ENCODE measurements at regions not wholly inside any gene's neighbourhood (a gene's known extent, or its start where the extent isn't known, plus 50 kb on each side); places are given as distances from the start of the nearest gene placed in this dataset.

DNA sequence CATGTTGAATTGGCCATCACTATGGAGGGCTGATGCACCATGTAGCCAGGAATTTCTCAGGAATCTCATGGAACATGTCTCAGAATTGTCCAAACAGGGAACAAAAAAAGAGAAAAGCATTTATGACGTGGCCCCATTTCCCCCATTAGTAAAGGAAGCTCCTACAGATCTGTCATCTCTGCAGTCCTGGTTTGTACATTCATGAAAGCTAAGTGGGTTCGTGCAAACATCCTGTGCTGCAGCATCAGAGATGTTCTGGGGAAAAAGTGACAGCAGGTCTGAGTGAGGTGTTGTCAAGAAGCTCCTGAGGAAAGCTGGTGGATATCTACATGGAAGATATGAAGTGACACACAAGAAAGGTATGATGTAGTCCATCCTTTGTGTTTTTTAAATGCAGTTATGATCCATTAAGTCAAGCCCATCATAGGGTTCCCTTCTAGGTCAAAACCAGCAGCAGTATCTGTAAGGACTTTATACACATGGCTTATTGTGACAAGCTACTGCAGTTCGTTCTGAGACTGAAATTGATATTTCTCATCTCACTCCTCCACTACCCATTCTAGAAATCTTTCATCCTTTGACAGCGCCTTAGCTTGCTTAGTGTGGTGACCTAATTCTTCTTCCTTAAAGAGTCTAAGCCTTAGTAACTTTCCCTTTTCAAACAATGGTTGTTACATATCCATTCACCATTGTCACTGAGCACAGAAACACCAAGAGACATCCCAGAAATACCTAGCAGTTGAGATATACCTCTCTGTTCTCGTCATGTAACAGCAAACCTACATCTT lies 200.0 kb upstream of the TCF21 start:
- DNase-seq (ENCODE audit: low read depth, low spot score): no peak
- no peaks in the 10 kb centered on the region for H3K36me3 ChIP-seq (ENCODE audit: control insufficient read depth, insufficient read depth, low read length)
- H3K9me3 ChIP-seq (ENCODE audit: control insufficient read depth, insufficient read depth, low read length): no peaks in the 10 kb centered on the region
- no peak overlapping the region for H3K4me3 ChIP-seq (ENCODE audit: low read length)
- no peaks in the 10 kb centered on the region for H3K4me1 ChIP-seq (ENCODE audit: control insufficient read depth, insufficient read depth, low read length)
- no peaks in the 10 kb centered on the region for H3K27me3 ChIP-seq (ENCODE audit: control insufficient read depth, insufficient read depth, low read length)
- no CpG with 5 or more reads among the region's 5 CpGs for WGBS (ENCODE audit: insufficient coverage, insufficient read length)
- H3K27ac ChIP-seq (ENCODE audit: low read length): no peak overlapping the region

DNA sequence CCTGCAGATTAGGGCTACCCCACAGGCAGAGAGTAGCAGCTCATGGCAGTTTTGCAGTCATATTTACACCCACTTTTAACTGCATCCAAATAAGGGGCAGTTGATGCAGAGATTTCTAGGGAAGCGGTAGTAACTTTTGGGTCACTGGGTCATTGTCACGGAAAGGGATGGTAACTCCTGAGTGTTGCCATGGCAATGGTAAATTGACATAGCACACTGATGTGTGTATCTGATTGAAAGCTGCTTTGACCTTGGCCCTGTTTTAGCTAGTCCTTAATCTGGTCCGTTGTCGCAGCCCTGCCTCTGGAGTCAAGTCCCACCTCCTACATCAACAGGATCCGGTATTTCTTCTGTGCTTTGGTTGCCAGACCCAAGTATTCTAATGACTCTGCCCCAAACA lies 199.1 kb upstream of the TCF21 start:
- no CpG with 5 or more reads among the region's 5 CpGs for WGBS (ENCODE audit: insufficient coverage, insufficient read length)
- no peak for DNase-seq (ENCODE audit: low read depth, low spot score)
- Histone ChIP-seq H3K9me3 (ENCODE audit: control insufficient read depth, insufficient read depth, low read length) (no peaks in the 10 kb centered on the region), H3K27me3 (ENCODE audit: control insufficient read depth, insufficient read depth, low read length) (no peaks in the 10 kb centered on the region), H3K4me1 (ENCODE audit: control insufficient read depth, insufficient read depth, low read length) (no peaks in the 10 kb centered on the region), H3K4me3 (ENCODE audit: low read length) (no peak overlapping the region), H3K36me3 (ENCODE audit: control insufficient read depth, insufficient read depth, low read length) (no peaks in the 10 kb centered on the region), H3K27ac (ENCODE audit: low read length) (no peak overlapping the region)

DNA sequence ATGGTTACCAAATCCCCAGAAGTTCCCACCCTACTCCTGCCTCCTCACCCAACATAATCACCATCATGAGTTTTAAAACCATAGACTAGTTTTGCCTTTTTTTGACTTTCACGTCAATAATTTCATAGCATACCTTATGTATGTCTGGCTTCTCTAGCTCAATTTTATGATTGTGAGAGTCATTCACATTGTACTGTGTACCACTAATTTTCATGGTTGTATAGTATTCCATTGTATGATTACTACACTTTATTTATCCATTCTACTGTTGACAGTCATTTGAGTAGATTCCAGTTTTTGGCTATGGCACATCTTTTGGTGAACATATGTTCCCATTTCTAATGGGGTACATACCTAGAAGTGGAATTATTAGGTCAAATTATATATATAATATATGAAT lies 195.3 kb upstream of the TCF21 start:
- no peak overlapping the region for H3K27ac ChIP-seq (ENCODE audit: low read length)
- H3K27me3 ChIP-seq (ENCODE audit: control insufficient read depth, insufficient read depth, low read length): no peaks in the 10 kb centered on the region
- H3K9me3 ChIP-seq (ENCODE audit: control insufficient read depth, insufficient read depth, low read length): no peaks in the 10 kb centered on the region
- WGBS (ENCODE audit: insufficient coverage, insufficient read length): no CpG with 5 or more reads among the region's 1 CpG
- no peak for DNase-seq (ENCODE audit: low read depth, low spot score)
- no peak overlapping the region for H3K4me3 ChIP-seq (ENCODE audit: low read length)
- no peaks in the 10 kb centered on the region for H3K36me3 ChIP-seq (ENCODE audit: control insufficient read depth, insufficient read depth, low read length)
- H3K4me1 ChIP-seq (ENCODE audit: control insufficient read depth, insufficient read depth, low read length): no peaks in the 10 kb centered on the region

DNA sequence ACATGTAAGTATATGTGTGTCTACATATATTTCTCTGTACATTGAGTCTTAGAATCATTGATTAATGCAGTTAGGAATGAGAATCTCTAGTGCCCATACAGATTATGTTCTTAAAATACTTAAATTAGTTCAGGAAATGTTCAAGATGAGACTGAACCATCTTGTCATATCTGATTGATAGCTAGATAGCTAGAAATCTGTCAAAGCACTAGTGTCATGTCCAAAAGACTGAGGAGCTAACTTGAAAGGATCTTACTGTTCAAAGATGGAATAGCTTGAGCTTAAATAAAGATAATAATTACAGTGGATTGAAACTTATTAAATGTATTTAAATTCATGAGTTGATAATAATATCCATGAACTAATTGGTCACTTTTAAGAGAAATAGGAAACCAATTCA lies 191.7 kb upstream of the TCF21 start:
- no peak overlapping the region for H3K4me3 ChIP-seq (ENCODE audit: low read length)
- H3K4me1 ChIP-seq (ENCODE audit: control insufficient read depth, insufficient read depth, low read length): no peaks in the 10 kb centered on the region
- H3K36me3 ChIP-seq (ENCODE audit: control insufficient read depth, insufficient read depth, low read length): no peaks in the 10 kb centered on the region
- no peaks in the 10 kb centered on the region for H3K27me3 ChIP-seq (ENCODE audit: control insufficient read depth, insufficient read depth, low read length)
- no peak overlapping the region for H3K27ac ChIP-seq (ENCODE audit: low read length)
- DNase-seq (ENCODE audit: low read depth, low spot score): no peak
- H3K9me3 ChIP-seq (ENCODE audit: control insufficient read depth, insufficient read depth, low read length): no peaks in the 10 kb centered on the region

DNA sequence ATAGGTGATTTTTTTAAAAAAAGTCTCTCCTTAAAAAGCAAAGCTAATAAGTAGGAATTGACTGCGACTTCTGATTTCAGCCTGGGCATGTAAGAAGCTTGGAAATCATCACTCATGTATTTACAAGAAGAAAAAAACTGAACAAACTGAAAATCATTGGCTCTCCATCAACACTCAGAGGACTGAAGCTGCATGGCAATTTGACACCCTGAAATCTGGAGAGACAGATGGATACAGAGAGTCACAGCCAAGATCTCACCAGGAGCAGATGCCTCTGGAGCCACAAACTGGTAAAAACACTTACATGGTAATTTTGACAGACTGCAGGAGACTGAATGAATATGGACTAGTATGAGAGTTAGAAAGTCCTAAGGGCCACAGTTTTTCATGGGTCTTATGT lies 191.2 kb upstream of the TCF21 start:
- WGBS (ENCODE audit: insufficient coverage, insufficient read length): no CpG with 5 or more reads among the region's 1 CpG
- DNase-seq (ENCODE audit: low read depth, low spot score): no peak
- no peaks in the 10 kb centered on the region for H3K4me1 ChIP-seq (ENCODE audit: control insufficient read depth, insufficient read depth, low read length)
- H3K9me3 ChIP-seq (ENCODE audit: control insufficient read depth, insufficient read depth, low read length): no peaks in the 10 kb centered on the region
- no peaks in the 10 kb centered on the region for H3K27me3 ChIP-seq (ENCODE audit: control insufficient read depth, insufficient read depth, low read length)
- H3K27ac ChIP-seq (ENCODE audit: low read length): no peak overlapping the region
- no peak overlapping the region for H3K4me3 ChIP-seq (ENCODE audit: low read length)
- H3K36me3 ChIP-seq (ENCODE audit: control insufficient read depth, insufficient read depth, low read length): no peaks in the 10 kb centered on the region

DNA sequence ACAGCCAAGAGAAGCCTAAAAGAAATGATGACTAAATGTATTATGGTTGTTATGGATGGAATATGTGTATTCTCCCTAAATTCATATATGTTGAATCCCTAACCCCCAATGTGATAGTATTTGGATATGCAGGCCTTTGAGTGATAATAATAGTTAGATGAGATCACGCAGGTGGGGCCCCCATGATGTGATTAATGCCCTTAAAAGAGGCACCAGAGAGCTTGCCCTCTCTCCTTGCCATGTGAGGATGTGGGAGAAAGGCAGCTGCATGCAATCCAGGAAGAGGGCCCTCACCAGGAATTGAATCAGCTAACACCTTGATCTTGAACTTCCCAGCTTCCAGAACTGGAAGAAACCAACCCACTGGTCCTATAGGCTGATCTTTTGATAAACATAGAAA lies 190.6 kb upstream of the TCF21 start:
- H3K9me3 ChIP-seq (ENCODE audit: control insufficient read depth, insufficient read depth, low read length): no peaks in the 10 kb centered on the region
- H3K27ac ChIP-seq (ENCODE audit: low read length): no peak overlapping the region
- DNase-seq (ENCODE audit: low read depth, low spot score): no peak
- H3K4me3 ChIP-seq (ENCODE audit: low read length): no peak overlapping the region
- H3K27me3 ChIP-seq (ENCODE audit: control insufficient read depth, insufficient read depth, low read length): no peaks in the 10 kb centered on the region
- no CpG with 5 or more reads among the region's 1 CpG for WGBS (ENCODE audit: insufficient coverage, insufficient read length)
- no peaks in the 10 kb centered on the region for H3K4me1 ChIP-seq (ENCODE audit: control insufficient read depth, insufficient read depth, low read length)
- H3K36me3 ChIP-seq (ENCODE audit: control insufficient read depth, insufficient read depth, low read length): no peaks in the 10 kb centered on the region

DNA sequence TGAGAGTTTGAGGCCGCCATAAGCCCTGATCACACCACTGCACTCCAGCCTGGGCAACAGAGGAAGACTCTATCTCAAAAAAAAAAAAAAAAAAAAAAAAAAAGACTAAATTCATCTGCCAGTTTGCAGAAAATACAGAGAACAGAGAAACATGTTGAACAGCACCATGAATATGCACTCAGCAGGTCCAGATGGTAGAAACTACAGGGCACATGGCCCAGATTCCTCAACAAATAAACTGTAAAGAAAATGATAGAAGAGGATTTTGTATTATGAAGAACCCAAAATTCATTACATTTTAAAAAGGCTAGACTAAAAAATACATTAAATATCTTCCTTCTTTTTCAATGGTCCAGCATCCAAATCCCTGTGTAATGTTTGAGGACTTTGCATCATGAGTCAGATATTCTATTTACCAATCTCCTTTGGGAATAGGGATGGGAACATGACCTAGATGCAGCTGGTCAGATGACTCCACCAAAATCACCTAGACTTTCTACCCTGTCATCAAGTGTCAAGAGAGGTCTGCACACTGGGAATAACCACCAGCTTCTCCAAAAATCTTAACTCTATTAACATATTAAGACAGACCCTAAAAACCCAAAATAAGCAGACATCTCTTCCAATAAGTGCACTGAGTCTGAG lies 189.1 kb upstream of the TCF21 start:
- no peak overlapping the region for H3K27ac ChIP-seq (ENCODE audit: low read length)

DNA sequence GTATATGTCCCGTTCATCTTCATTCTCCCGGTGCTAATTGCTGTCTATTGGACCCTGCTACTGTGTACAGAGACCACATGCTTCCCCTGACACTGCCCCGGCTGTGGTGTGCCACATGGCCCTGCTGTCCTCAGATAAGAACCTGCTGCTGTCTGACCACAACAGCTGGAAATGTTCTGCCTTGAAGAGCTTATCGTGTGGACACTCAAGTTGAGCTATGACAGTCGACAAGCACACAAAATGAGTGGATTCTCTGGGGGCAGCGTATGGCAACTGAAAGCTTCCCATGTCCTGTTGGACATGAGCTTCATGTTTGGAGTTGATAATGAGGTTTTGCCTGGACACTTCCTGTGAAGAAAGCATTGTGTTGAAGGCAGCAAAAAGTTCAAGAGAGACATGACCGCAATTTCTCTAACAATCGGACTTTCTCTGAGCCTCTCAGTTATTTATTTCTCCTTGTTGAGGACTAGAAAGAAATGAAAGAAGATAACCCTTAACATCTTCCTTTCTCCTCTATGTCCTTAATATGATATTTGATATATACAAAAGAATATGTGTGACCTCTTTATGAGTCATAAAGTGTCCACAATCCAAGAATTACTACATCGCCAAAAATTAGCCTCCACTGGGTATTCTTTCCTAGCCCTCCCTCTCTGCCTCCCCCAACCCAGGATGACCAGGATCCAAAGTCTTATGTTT lies 187.1 kb upstream of the TCF21 start:
- no peak overlapping the region for H3K27ac ChIP-seq (ENCODE audit: low read length)
- H3K4me1 ChIP-seq (ENCODE audit: control insufficient read depth, insufficient read depth, low read length): no peaks in the 10 kb centered on the region
- no peak for DNase-seq (ENCODE audit: low read depth, low spot score)
- WGBS (ENCODE audit: insufficient coverage, insufficient read length): no CpG with 5 or more reads among the region's 9 CpGs
- no peaks in the 10 kb centered on the region for H3K9me3 ChIP-seq (ENCODE audit: control insufficient read depth, insufficient read depth, low read length)
- no peaks in the 10 kb centered on the region for H3K36me3 ChIP-seq (ENCODE audit: control insufficient read depth, insufficient read depth, low read length)
- no peak overlapping the region for H3K4me3 ChIP-seq (ENCODE audit: low read length)
- H3K27me3 ChIP-seq (ENCODE audit: control insufficient read depth, insufficient read depth, low read length): no peaks in the 10 kb centered on the region

More for the DNA sequence above, 189.1 kb upstream of the TCF21 start:
- H3K4me3 ChIP-seq (ENCODE audit: low read length): no peak overlapping the region
- no peaks in the 10 kb centered on the region for H3K9me3 ChIP-seq (ENCODE audit: control insufficient read depth, insufficient read depth, low read length)
- no peaks in the 10 kb centered on the region for H3K4me1 ChIP-seq (ENCODE audit: control insufficient read depth, insufficient read depth, low read length)
- DNase-seq (ENCODE audit: low read depth, low spot score): no peak
- no peaks in the 10 kb centered on the region for H3K27me3 ChIP-seq (ENCODE audit: control insufficient read depth, insufficient read depth, low read length)
- WGBS (ENCODE audit: insufficient coverage, insufficient read length): no CpG with 5 or more reads among the region's 1 CpG
- no peaks in the 10 kb centered on the region for H3K36me3 ChIP-seq (ENCODE audit: control insufficient read depth, insufficient read depth, low read length)

DNA sequence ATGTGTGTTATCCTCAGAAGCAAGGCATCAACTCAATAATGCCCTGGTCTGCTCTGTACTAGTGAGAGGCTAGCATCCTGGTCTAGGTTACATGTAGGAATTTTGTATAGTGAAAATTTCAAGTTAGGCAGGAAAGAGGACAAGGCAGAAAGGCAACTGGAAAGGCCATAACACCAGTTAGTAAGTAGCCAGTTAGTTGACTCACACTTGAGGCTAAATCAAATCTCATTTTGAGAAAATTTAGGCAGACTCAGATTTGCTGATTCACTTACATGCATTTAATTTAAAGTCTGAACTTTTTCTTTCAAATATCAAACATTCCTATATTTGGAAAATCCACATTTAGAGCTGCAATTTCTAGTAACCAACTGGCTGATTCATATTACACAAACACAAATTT lies 184.5 kb upstream of the TCF21 start:
- Histone ChIP-seq H3K27me3 (ENCODE audit: control insufficient read depth, insufficient read depth, low read length) (no peaks in the 10 kb centered on the region), H3K9me3 (ENCODE audit: control insufficient read depth, insufficient read depth, low read length) (no peaks in the 10 kb centered on the region), H3K36me3 (ENCODE audit: control insufficient read depth, insufficient read depth, low read length) (no peaks in the 10 kb centered on the region), H3K4me3 (ENCODE audit: low read length) (no peak overlapping the region), H3K27ac (ENCODE audit: low read length) (no peak overlapping the region), H3K4me1 (ENCODE audit: control insufficient read depth, insufficient read depth, low read length) (no peaks in the 10 kb centered on the region)
- DNase-seq (ENCODE audit: low read depth, low spot score): no peak

DNA sequence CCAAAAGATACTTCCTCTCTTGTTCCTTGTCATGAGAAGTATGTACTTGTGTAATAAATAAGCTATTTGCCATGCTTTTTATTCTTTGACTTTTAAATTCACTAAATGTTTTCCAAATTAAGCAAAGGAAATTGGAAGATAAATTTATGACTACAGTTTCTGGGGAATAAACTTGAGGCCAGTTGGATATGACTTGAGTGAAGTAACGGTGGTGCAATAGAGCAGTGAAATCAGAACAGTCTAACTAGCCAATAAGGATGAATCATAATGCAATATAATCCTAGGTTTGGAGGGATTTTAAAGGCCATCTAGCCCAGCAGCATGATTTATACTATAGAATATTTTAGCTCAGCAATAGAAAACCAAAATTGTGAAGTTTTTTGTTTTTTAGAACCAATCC lies 183.8 kb upstream of the TCF21 start:
- H3K27ac ChIP-seq (ENCODE audit: low read length): no peak overlapping the region
- H3K4me1 ChIP-seq (ENCODE audit: control insufficient read depth, insufficient read depth, low read length): no peaks in the 10 kb centered on the region
- DNase-seq (ENCODE audit: low read depth, low spot score): no peak
- H3K9me3 ChIP-seq (ENCODE audit: control insufficient read depth, insufficient read depth, low read length): no peaks in the 10 kb centered on the region
- no CpG with 5 or more reads among the region's 1 CpG for WGBS (ENCODE audit: insufficient coverage, insufficient read length)
- H3K36me3 ChIP-seq (ENCODE audit: control insufficient read depth, insufficient read depth, low read length): no peaks in the 10 kb centered on the region
- no peaks in the 10 kb centered on the region for H3K27me3 ChIP-seq (ENCODE audit: control insufficient read depth, insufficient read depth, low read length)
- no peak overlapping the region for H3K4me3 ChIP-seq (ENCODE audit: low read length)

Data from iPS DF 6.9 (cell line).